Karpas-422 (cell line): ENCODE measurements at regions not wholly inside any gene's neighbourhood (a gene's known extent, or its start where the extent isn't known, plus 50 kb on each side); places are given as distances from the start of the nearest gene placed in this dataset.

ENCODE experiments used
- DNase-seq: peaks from one replicate; pipeline ENCODE4 v3.0.0-alpha.2; 2015
- H2AFZ ChIP-seq: fragments of 200-600 bp; sonication (generic); 2 replicates; pipeline ENCODE4 v1.6.1; 2014; ENCODE audit warnings: antibody characterized with exemption, low read length, mixed read lengths
- H3K27ac ChIP-seq: fragments of 200-600 bp; sonication (generic); 2 replicates; pipeline ENCODE4 v1.5.1; 2014; ENCODE audit warnings: mild to moderate bottlenecking, low read length, moderate library complexity
- H3K27me3 ChIP-seq: fragments of 200-600 bp; sonication (generic); 2 replicates; pipeline ENCODE4 v1.6.1; 2014; ENCODE audit warnings: low read length, mixed read lengths
- H3K36me3 ChIP-seq: fragments of 200-600 bp; sonication (generic); 2 replicates; pipeline ENCODE4 v1.6.1; 2014; ENCODE audit warnings: low read length, mixed read lengths; ENCODE audit not compliant: insufficient read depth
- H3K4me1 ChIP-seq: fragments of 200-600 bp; sonication (generic); 2 replicates; pipeline ENCODE4 v1.6.1; 2014; ENCODE audit warnings: mild to moderate bottlenecking, low read length, mixed read lengths
- H3K4me2 ChIP-seq: fragments of 200-600 bp; sonication (generic); 2 replicates; pipeline ENCODE4 v1.6.1; 2014; ENCODE audit warnings: low read length, low read depth, mild to moderate bottlenecking; ENCODE audit not compliant: poor library complexity, severe bottlenecking
- H3K4me3 ChIP-seq: fragments of 200-600 bp; sonication (generic); 2 replicates; pipeline ENCODE4 v1.5.1; 2014; ENCODE audit warnings: mild to moderate bottlenecking, antibody characterized with exemption, low read length, mixed read lengths
- H3K79me2 ChIP-seq: fragments of 200-600 bp; sonication (generic); 2 replicates; pipeline ENCODE4 v1.6.1; 2014; ENCODE audit warnings: mild to moderate bottlenecking, low read length, mixed read lengths
- H3K9ac ChIP-seq: fragments of 200-600 bp; sonication (generic); 2 replicates; pipeline ENCODE4 v1.6.0; 2014; ENCODE audit warnings: low read length
- H3K9me2 ChIP-seq: fragments of 200-600 bp; sonication (generic), shearing (Covaris generic); replicated peaks from 2 replicates; pipeline ENCODE4 v1.6.0; 2014; ENCODE audit warnings: mild to moderate bottlenecking, low read length, moderate library complexity; ENCODE audit not compliant: insufficient read depth
- H3K9me3 ChIP-seq: fragments of 300-700, 200-600 bp; sonication (generic); 2 replicates; pipeline ENCODE4 v1.6.1; 2014; ENCODE audit warnings: low read length, mixed read lengths
- H4K20me1 ChIP-seq: fragments of 200-600 bp; sonication (generic); 2 replicates; pipeline ENCODE4 v1.6.1; 2014; ENCODE audit warnings: mild to moderate bottlenecking, antibody characterized with exemption, low read length, low read depth; ENCODE audit not compliant: insufficient read depth

GRCh38 chr7:46844486-46844885 lies 737.4 kb downstream of the TNS3 start:
- H2AFZ ChIP-seq = no peak overlapping the region
- H3K4me3 ChIP-seq = no peak overlapping the region
- H3K9me2 ChIP-seq = no peaks in the 10 kb centered on the region
- no peaks in the 10 kb centered on the region for H4K20me1 ChIP-seq
- no peaks in the 10 kb centered on the region for H3K79me2 ChIP-seq
- no peak overlapping the region for H3K4me2 ChIP-seq
- no peaks in the 10 kb centered on the region for H3K4me1 ChIP-seq
- no peaks in the 10 kb centered on the region for H3K27me3 ChIP-seq
- no peaks in the 10 kb centered on the region for H3K9me3 ChIP-seq
- H3K36me3 ChIP-seq = no peaks in the 10 kb centered on the region
- H3K27ac ChIP-seq = no peak overlapping the region
- no peak for DNase-seq
- no peak overlapping the region for H3K9ac ChIP-seq

- Histone ChIP-seq H3K9ac (no peak overlapping the region), H3K4me1 (no peaks in the 10 kb centered on the region), H3K9me2 (no peaks in the 10 kb centered on the region), H4K20me1 (no peaks in the 10 kb centered on the region), H3K9me3 (no peaks in the 10 kb centered on the region), H2AFZ (no peak overlapping the region), H3K4me3 (no peak overlapping the region), H3K79me2 (no peaks in the 10 kb centered on the region), H3K4me2 (no peak overlapping the region), H3K36me3 (no peaks in the 10 kb centered on the region), H3K27me3 (no peaks in the 10 kb centered on the region), H3K27ac (no peak overlapping the region)
- no peak for DNase-seq
Measured at GRCh38 chr7:46841248-46841647, 740.7 kb downstream of the TNS3 start.

- H3K27me3 ChIP-seq = no peaks in the 10 kb centered on the region
- no peak overlapping the region for H2AFZ ChIP-seq
- H3K9me3 ChIP-seq = no peaks in the 10 kb centered on the region
- H3K9me2 ChIP-seq = no peaks in the 10 kb centered on the region
- no peak overlapping the region for H3K27ac ChIP-seq
- H3K79me2 ChIP-seq = no peaks in the 10 kb centered on the region
- DNase-seq = no peak
- no peak overlapping the region for H3K9ac ChIP-seq
- H3K4me1 ChIP-seq = no peaks in the 10 kb centered on the region
- H3K4me3 ChIP-seq = no peak overlapping the region
- H4K20me1 ChIP-seq = no peaks in the 10 kb centered on the region
- H3K4me2 ChIP-seq = no peak overlapping the region
- no peaks in the 10 kb centered on the region for H3K36me3 ChIP-seq
Measured at GRCh38 chr7:46839651-46840050, 742.3 kb downstream of the TNS3 start.

DNA sequence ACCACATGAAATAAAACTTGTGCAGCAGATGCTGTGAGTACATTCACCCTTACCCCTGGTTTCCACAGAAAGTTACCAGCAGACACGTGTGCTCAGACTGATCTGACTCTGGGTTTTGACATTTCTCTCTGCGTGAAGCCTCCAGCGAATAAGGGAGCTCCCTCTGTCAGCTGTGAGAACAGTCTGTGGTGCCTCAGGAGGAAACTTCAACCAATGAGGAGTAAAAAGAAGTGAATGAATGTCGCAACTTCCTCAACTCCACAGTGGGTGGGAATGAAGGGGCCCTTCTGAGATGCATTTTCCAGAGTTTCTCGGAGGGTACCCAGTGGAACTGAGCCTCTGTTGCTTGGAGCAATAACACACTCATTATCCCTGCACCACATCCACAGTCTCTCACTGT lies 743.4 kb downstream of the TNS3 start:
- no peaks in the 10 kb centered on the region for H3K27me3 ChIP-seq
- H3K4me1 ChIP-seq = no peaks in the 10 kb centered on the region
- no peaks in the 10 kb centered on the region for H4K20me1 ChIP-seq
- no peaks in the 10 kb centered on the region for H3K9me3 ChIP-seq
- no peak overlapping the region for H3K9ac ChIP-seq
- no peaks in the 10 kb centered on the region for H3K79me2 ChIP-seq
- H2AFZ ChIP-seq = no peak overlapping the region
- no peaks in the 10 kb centered on the region for H3K36me3 ChIP-seq
- no peak overlapping the region for H3K4me2 ChIP-seq
- H3K27ac ChIP-seq = no peak overlapping the region
- H3K4me3 ChIP-seq = no peak overlapping the region
- no peak for DNase-seq
- no peaks in the 10 kb centered on the region for H3K9me2 ChIP-seq

- Histone ChIP-seq H2AFZ (no peak overlapping the region), H3K9me2 (no peaks in the 10 kb centered on the region), H3K27ac (no peak overlapping the region), H3K4me2 (no peak overlapping the region), H3K9me3 (no peaks in the 10 kb centered on the region), H4K20me1 (no peaks in the 10 kb centered on the region), H3K36me3 (no peaks in the 10 kb centered on the region), H3K79me2 (no peaks in the 10 kb centered on the region), H3K27me3 (no peaks in the 10 kb centered on the region), H3K9ac (no peak overlapping the region), H3K4me3 (no peak overlapping the region), H3K4me1 (no peaks in the 10 kb centered on the region)
- DNase-seq = no peak
Measured at GRCh38 chr7:46835556-46835955, 746.4 kb downstream of the TNS3 start.

DNA sequence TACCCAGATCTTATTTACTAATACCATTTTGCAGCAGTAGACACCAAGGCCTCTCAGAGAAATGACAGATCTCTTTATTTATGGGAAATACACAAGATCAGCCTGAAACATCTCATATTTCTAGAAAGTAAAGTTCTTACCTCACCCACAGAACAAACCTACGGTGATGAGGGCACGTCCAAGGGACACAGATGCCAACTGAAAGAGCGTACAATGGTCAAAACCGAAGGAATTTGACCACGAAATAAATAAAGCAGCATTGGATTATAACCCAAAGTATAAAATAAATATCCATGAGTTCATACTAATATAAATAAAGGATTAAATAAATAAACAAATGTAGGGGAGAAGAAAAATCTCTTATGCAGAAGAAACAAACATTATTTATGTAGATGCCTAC lies 747.0 kb downstream of the TNS3 start:
- Histone ChIP-seq H2AFZ (no peak overlapping the region), H3K4me1 (no peaks in the 10 kb centered on the region), H3K27ac (no peak overlapping the region), H3K4me3 (no peak overlapping the region), H4K20me1 (no peaks in the 10 kb centered on the region), H3K36me3 (no peaks in the 10 kb centered on the region), H3K4me2 (no peak overlapping the region), H3K27me3 (no peaks in the 10 kb centered on the region), H3K9me3 (no peaks in the 10 kb centered on the region), H3K9ac (no peak overlapping the region), H3K9me2 (no peaks in the 10 kb centered on the region), H3K79me2 (no peaks in the 10 kb centered on the region)
- DNase-seq = no peak

DNA sequence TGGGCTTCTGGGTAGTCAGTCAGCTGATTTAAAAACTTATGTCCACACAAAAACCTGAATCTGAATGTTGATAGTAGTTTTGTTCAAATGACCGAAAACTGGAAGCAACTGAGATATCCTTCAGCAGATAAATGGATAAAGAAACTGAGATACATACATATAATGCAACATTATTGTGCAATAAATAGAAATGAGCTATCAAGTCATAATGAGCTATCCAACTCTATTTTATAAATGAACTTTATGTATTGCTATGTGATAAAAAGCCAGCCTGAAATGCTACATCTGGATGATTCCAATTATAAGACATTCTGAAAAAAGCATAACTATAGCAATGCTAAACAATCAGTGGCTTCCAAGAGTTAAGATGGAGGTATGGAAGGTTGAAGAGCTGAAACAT lies 748.7 kb downstream of the TNS3 start:
- H4K20me1 ChIP-seq = no peaks in the 10 kb centered on the region
- H2AFZ ChIP-seq = no peak overlapping the region
- no peak for DNase-seq
- H3K79me2 ChIP-seq = no peaks in the 10 kb centered on the region
- no peak overlapping the region for H3K4me3 ChIP-seq
- H3K9me3 ChIP-seq = no peaks in the 10 kb centered on the region
- H3K27ac ChIP-seq = no peak overlapping the region
- H3K4me2 ChIP-seq = no peak overlapping the region
- H3K9me2 ChIP-seq = no peaks in the 10 kb centered on the region
- no peaks in the 10 kb centered on the region for H3K27me3 ChIP-seq
- H3K4me1 ChIP-seq = no peaks in the 10 kb centered on the region
- no peak overlapping the region for H3K9ac ChIP-seq
- H3K36me3 ChIP-seq = no peaks in the 10 kb centered on the region

DNA sequence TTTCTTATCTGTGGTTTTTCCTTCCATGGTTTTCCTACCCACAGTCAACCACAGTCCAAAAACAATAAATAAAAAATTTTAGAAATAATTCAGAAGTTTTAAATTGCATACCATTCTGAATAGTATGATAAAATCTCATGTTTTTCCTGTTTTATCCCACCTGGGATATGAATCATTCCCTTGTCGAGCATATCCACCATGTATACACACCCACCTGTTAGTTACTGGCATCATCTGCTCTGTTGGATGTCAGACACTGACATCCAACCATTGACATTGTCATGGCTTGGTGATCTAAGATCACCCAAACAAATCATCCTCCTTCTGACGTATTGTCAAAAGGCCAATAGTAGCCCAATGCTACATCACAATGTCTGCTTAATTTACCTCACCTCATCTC lies 749.8 kb downstream of the TNS3 start:
- H3K79me2 ChIP-seq = no peaks in the 10 kb centered on the region
- no peak for DNase-seq
- H3K9me3 ChIP-seq = no peaks in the 10 kb centered on the region
- H4K20me1 ChIP-seq = no peaks in the 10 kb centered on the region
- H3K9ac ChIP-seq = no peak overlapping the region
- H3K27ac ChIP-seq = no peak overlapping the region
- no peak overlapping the region for H2AFZ ChIP-seq
- H3K4me3 ChIP-seq = no peak overlapping the region
- no peak overlapping the region for H3K4me2 ChIP-seq
- no peaks in the 10 kb centered on the region for H3K4me1 ChIP-seq
- H3K36me3 ChIP-seq = no peaks in the 10 kb centered on the region
- H3K27me3 ChIP-seq = no peaks in the 10 kb centered on the region
- no peaks in the 10 kb centered on the region for H3K9me2 ChIP-seq

GRCh38 chr7:46819819-46820218 lies 762.1 kb downstream of the TNS3 start:
- no peaks in the 10 kb centered on the region for H3K27me3 ChIP-seq
- H3K9ac ChIP-seq = no peak overlapping the region
- no peaks in the 10 kb centered on the region for H3K4me1 ChIP-seq
- H4K20me1 ChIP-seq = no peaks in the 10 kb centered on the region
- no peaks in the 10 kb centered on the region for H3K9me3 ChIP-seq
- no peaks in the 10 kb centered on the region for H3K36me3 ChIP-seq
- H2AFZ ChIP-seq = no peak overlapping the region
- no peak overlapping the region for H3K27ac ChIP-seq
- H3K4me3 ChIP-seq = no peak overlapping the region
- H3K4me2 ChIP-seq = no peak overlapping the region
- DNase-seq = no peak
- H3K79me2 ChIP-seq = no peaks in the 10 kb centered on the region
- H3K9me2 ChIP-seq = no peaks in the 10 kb centered on the region
